Erythroblast (primary cell): ENCODE measurements at regions not wholly inside any gene's neighbourhood (a gene's known extent, or its start where the extent isn't known, plus 50 kb on each side); places are given as distances from the start of the nearest gene placed in this dataset.

Experiments
- GATA1 ChIP-seq: IDR thresholded peaks from 2 replicates; pipeline ENCODE4 v1.6.1; 2011; ENCODE audit warnings: low read depth, mild to moderate bottlenecking, control low read depth, low read length, moderate library complexity
- POLR2A ChIP-seq: IDR thresholded peaks from 2 replicates; pipeline ENCODE4 v1.6.1; 2011; ENCODE audit warnings: mild to moderate bottlenecking, low read length

GRCh38 chr3:59163953-59164352 is 114.1 kb upstream of the CFAP20DC start:
- no peak for TF ChIP-seq POLR2A
- TF ChIP-seq GATA1 = no peak
